Natural killer cell (primary cell): ENCODE measurements at regions not wholly inside any gene's neighbourhood (a gene's known extent, or its start where the extent isn't known, plus 50 kb on each side); places are given as distances from the start of the nearest gene placed in this dataset.
"Not testable (repeated sequence)": the region's sequence is repeated elsewhere in the genome, so short reads cannot be mapped to it uniquely, and the experiment has no call there.

Experiments used
- ATAC-seq, 3 donors: fragments of 150-1000 bp in 2 of 3; fragments of 200-7000 bp in 1 of 3; cut with Tn5 transposase; 1 replicate in 1 of 3; 2 replicates in 2 of 3; pipeline ENCODE4 v1.10.0; 2021; ENCODE audit warnings: mild to moderate bottlenecking in 2 of 3, moderate library complexity in 2 of 3
- DNase-seq, 2 donors: peaks; one replicate each; pipeline versions ENCODE4 v3.0.0 to v3.0.0-alpha.2; 2013 to 2021; ENCODE audit warnings: mixed read lengths in 1 of 2
- H3K27ac ChIP-seq: one replicate; pipeline ENCODE4 v1.5.1; 2013; ENCODE audit warnings: mild to moderate bottlenecking, low read length
- H3K27me3 ChIP-seq: one replicate; pipeline ENCODE4 v1.6.1; 2013; ENCODE audit warnings: low read length; ENCODE audit not compliant: control insufficient read depth, insufficient read depth
- H3K36me3 ChIP-seq: one replicate; pipeline ENCODE4 v1.6.1; 2013; ENCODE audit warnings: low read length; ENCODE audit not compliant: control insufficient read depth, insufficient read depth
- H3K4me1 ChIP-seq: one replicate; pipeline ENCODE4 v1.6.1; 2013; ENCODE audit warnings: low read length; ENCODE audit not compliant: control insufficient read depth, insufficient read depth
- H3K4me3 ChIP-seq: one replicate; pipeline ENCODE4 v1.5.1; 2013; ENCODE audit warnings: low read length
- H3K9me3 ChIP-seq: one replicate; pipeline ENCODE4 v1.6.1; 2013; ENCODE audit warnings: low read length; ENCODE audit not compliant: control insufficient read depth, insufficient read depth
- H3K27ac Mint-ChIP-seq, 2 donors: one replicate each; pipeline ENCODE4 v1.8.0; 2022; ENCODE audit warnings: mild to moderate bottlenecking in 2 of 2, mixed read lengths in 2 of 2, moderate library complexity in 1 of 2
- H3K27me3 Mint-ChIP-seq, 2 donors: one replicate each; pipeline ENCODE4 v1.8.0; 2022; ENCODE audit warnings: low read depth in 2 of 2, mixed read lengths in 2 of 2
- H3K36me3 Mint-ChIP-seq: one replicate; pipeline ENCODE4 v1.8.0; 2022; ENCODE audit warnings: mixed read lengths
- H3K4me1 Mint-ChIP-seq, 2 donors: one replicate each; pipeline ENCODE4 v1.8.0; 2022; ENCODE audit warnings: mixed read lengths in 2 of 2
- H3K4me3 Mint-ChIP-seq: one replicate; pipeline ENCODE4 v1.8.0; 2022; ENCODE audit warnings: mild to moderate bottlenecking, moderate library complexity, mixed read lengths
- H3K9me3 Mint-ChIP-seq, 2 donors: one replicate each; pipeline ENCODE4 v1.8.0; 2022; ENCODE audit warnings: mixed read lengths in 2 of 2
- WGBS: methylation state at CpG from one replicate; pipeline ENCODE4 v1.1.7; 2013; ENCODE audit warnings: missing lambda C conversion rate; ENCODE audit not compliant: insufficient coverage; 5-methylcytosine and 5-hydroxymethylcytosine counted together
- intact Hi-C: fragments of 100-400 bp; cut with micrococcal nuclease; formaldehyde crosslinking; loops from one replicate; pipeline ENCODE4 v1.14.2; 2022
- TF ChIP-seq, protein P1 (sequence below): fragments of 200-600 bp; IDR thresholded peaks from one replicate; pipeline ENCODE4 v1.8.0; 2022; ENCODE audit warnings: antibody characterized with exemption

DNA sequence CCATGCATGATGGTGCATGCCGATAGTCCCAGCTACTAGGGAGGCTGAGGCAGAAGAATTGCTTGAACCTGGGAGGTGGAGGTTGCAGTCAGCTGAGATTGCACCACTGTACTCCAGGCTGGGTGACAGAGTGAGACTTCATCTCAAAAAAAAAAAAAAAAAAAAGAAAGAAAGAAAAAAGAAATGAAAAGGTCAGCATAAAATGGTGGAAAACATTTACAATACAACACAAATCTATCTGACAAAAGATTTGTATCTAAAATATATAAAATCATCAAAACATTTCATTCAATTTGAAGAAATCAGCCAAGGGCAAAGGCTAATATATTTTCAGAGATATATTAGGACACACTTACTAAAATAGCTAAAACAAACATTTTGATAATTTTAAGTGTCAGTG lies 683.7 kb downstream of the DACH1 start:
- H3K9me3 ChIP-seq, H3K27ac ChIP-seq, H3K4me3 Mint-ChIP-seq, intact Hi-C loops, ATAC-seq, H3K27ac Mint-ChIP-seq, H3K4me3 ChIP-seq, H3K36me3 ChIP-seq, H3K27me3 Mint-ChIP-seq, H3K4me1 ChIP-seq, DNase-seq, H3K9me3 Mint-ChIP-seq, H3K36me3 Mint-ChIP-seq, H3K27me3 ChIP-seq, H3K4me1 Mint-ChIP-seq: not testable (repeated sequence)
- WGBS, result 83% methylated on average over 1 of the region's 1 CpG

DNA sequence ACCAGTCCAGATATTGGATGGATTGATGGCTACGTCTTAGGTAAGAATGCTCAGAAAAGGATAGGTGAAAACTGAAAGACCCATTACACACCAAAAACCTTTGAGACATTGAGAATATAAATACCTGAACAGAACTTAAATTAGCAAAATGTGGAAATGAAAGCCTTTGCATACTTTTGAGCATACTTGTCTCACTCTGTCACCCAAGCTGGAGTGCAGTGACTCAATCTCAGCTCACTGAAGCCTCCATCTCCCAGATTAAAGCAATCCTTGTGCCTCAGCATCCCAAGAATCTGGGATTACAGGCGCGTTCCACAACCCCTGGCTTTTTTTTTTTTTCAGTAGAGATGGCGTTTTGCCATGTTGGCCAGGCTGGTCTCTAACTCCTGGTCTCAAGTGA lies 695.3 kb downstream of the DACH1 start:
- Mint-ChIP-seq H3K4me1 (no peaks in the 10 kb centered on the region), H3K27ac (no peak overlapping the region), H3K36me3 (no peaks in the 10 kb centered on the region), H3K4me3 (no peak overlapping the region), H3K9me3 (peaks cover 3 to 13% of the 10 kb centered on the region in 2 donors), H3K27me3 (no peaks in the 10 kb centered on the region)
- ATAC-seq (no peak), DNase-seq (no peak)
- 94% methylated on average over 3 of the region's 4 CpGs for WGBS
- Histone ChIP-seq H3K27ac (no peak overlapping the region), H3K4me3 (no peak overlapping the region), H3K27me3 (no peaks in the 10 kb centered on the region), H3K9me3 (no peaks in the 10 kb centered on the region), H3K4me1 (no peaks in the 10 kb centered on the region), H3K36me3 (no peaks in the 10 kb centered on the region)
- intact Hi-C loops, result no loop called here
- TF ChIP-seq, protein P1, sequence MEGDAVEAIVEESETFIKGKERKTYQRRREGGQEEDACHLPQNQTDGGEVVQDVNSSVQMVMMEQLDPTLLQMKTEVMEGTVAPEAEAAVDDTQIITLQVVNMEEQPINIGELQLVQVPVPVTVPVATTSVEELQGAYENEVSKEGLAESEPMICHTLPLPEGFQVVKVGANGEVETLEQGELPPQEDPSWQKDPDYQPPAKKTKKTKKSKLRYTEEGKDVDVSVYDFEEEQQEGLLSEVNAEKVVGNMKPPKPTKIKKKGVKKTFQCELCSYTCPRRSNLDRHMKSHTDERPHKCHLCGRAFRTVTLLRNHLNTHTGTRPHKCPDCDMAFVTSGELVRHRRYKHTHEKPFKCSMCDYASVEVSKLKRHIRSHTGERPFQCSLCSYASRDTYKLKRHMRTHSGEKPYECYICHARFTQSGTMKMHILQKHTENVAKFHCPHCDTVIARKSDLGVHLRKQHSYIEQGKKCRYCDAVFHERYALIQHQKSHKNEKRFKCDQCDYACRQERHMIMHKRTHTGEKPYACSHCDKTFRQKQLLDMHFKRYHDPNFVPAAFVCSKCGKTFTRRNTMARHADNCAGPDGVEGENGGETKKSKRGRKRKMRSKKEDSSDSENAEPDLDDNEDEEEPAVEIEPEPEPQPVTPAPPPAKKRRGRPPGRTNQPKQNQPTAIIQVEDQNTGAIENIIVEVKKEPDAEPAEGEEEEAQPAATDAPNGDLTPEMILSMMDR, result no peak

DNA sequence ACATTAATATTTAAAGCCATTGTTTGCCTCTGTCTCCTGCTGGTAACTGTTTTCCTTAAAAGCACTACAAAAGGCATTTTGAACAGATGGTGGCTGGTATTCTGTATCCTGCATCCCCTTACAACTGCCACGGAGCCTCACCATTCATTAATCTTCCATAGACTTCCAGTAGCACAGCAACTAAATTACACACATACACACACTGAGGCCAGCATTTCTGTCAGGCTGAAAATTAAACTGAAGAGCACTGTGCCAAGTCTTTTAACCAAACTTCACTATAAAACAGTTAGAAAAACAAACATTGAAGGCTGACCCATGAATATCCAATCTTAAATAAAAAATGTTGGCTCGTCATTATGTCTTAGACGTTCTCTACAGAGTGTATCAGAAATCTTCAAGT lies 697.8 kb downstream of the DACH1 start:
- no peaks in the 10 kb centered on the region for H3K27me3 Mint-ChIP-seq
- no peak overlapping the region for H3K4me3 Mint-ChIP-seq
- intact Hi-C loops, result no loop called here
- H3K36me3 Mint-ChIP-seq, result no peaks in the 10 kb centered on the region
- TF ChIP-seq, protein P1, result no peak
- 74% methylated on average over 3 of the region's 3 CpGs for WGBS
- no peaks in the 10 kb centered on the region for H3K36me3 ChIP-seq
- DNase-seq (no peak), ATAC-seq (no peak)
- no peaks in the 10 kb centered on the region for H3K9me3 ChIP-seq
- no peak overlapping the region for H3K27ac ChIP-seq
- H3K27ac Mint-ChIP-seq, result no peak overlapping the region
- H3K9me3 Mint-ChIP-seq, result peaks cover 0 to 9% of the 10 kb centered on the region in 2 donors
- no peak overlapping the region for H3K4me3 ChIP-seq
- H3K4me1 ChIP-seq, result no peaks in the 10 kb centered on the region
- H3K4me1 Mint-ChIP-seq, result no peaks in the 10 kb centered on the region
- no peaks in the 10 kb centered on the region for H3K27me3 ChIP-seq

DNA sequence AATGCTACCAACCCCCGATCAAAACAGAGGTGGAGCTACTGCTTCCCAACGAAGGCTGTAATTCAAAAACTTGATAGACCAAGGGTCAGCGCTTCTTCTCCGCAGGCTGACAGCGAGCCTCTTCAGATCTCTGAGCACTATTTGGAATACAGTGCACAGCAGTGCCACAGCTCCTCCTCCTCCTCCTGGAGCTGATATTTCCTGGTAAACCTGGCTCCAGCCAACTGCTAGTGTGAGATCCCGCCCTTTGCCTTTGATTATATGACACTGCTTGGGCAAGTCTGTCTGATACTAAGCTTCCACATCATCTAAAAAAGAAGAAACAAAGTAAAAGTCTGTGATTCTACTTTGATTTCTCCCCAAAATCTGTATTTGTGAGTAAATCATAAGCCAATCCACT lies 710.5 kb downstream of the DACH1 start:
- Histone ChIP-seq H3K9me3 (peaks cover 3% of the 10 kb centered on the region), H3K27ac (no peak overlapping the region), H3K36me3 (no peaks in the 10 kb centered on the region), H3K27me3 (no peaks in the 10 kb centered on the region), H3K4me3 (no peak overlapping the region), H3K4me1 (no peaks in the 10 kb centered on the region)
- Mint-ChIP-seq H3K9me3 (peaks cover 13 to 14% of the 10 kb centered on the region in 2 donors), H3K4me3 (no peak overlapping the region), H3K36me3 (no peaks in the 10 kb centered on the region), H3K27me3 (no peaks in the 10 kb centered on the region), H3K27ac (no peak overlapping the region), H3K4me1 (no peaks in the 10 kb centered on the region)
- ATAC-seq (no peak), DNase-seq (no peak)
- WGBS, result 85% methylated on average over 6 of the region's 6 CpGs
- TF ChIP-seq, protein P1, result no peak
- intact Hi-C loops, result no loop called here
